Endometrium (tissue), 2 donors: ENCODE measurements at regions not wholly inside any gene's neighbourhood (a gene's known extent, or its start where the extent isn't known, plus 50 kb on each side); places are given as distances from the start of the nearest gene placed in this dataset.
"Not testable (repeated sequence)": the region's sequence is repeated elsewhere in the genome, so short reads cannot be mapped to it uniquely, and the experiment has no call there.

Experiments used
- FAIRE-seq: peaks from 2 replicates; lab custom pipeline; 2012; peaks lifted over from hg19 to GRCh38; lab: Jason Lieb, UNC
- donor health status: control.
- donor health status: control.

GRCh38 chr3:5694266-5694665, 506.8 kb downstream of the EDEM1 start:
- FAIRE-seq: no peak

DNA sequence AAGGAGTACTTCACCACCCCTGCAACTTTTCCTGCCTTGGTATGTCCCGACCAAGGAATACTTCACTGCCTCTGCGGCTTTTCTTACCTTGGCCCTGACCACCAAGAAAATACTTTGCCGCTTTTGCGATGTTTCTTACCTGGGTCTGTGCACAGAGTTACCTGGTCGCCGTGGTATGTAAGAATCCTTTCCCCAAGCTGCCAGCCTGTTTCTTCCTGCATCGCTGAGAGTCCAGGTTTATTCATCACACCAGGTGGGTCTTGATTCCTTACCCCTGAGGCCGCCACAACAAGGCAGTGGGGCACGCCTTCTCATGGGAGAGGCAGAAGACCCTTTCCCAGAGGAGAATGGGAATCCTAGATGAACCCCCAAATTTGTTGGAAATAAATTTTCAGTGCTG, 511.3 kb downstream of the EDEM1 start:
- no peak for FAIRE-seq

- no peak for FAIRE-seq
Observed at GRCh38 chr3:5699313-5699712, 511.8 kb downstream of the EDEM1 start.

- FAIRE-seq: no peak
Observed at GRCh38 chr3:5699811-5700210, 512.3 kb downstream of the EDEM1 start.

GRCh38 chr3:5701005-5701404, 513.5 kb downstream of the EDEM1 start:
- not testable (repeated sequence) for FAIRE-seq

GRCh38 chr3:5707794-5708193, 520.3 kb downstream of the EDEM1 start:
- FAIRE-seq: no peak

DNA sequence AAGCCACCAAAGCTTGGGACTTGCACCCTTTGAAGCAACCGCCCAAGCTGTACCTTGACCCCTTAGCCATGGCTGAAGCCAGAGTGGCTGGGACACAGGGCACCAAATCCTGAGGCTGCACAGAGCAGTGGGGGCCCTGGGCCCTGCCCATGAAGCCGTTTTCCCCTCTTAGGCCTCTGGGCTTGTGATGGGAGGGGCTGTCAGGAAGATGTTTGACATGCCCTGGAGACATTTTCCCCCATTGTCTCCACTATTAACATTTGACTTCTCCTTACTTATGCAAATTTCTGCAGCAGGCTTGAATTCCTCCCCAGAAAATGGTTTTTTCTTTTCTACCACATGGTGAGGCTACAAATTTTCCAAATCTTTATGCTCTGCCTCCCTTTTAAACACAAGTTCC, 522.2 kb downstream of the EDEM1 start:
- no peak for FAIRE-seq

GRCh38 chr3:5710718-5711117, 523.2 kb downstream of the EDEM1 start:
- no peak for FAIRE-seq

DNA sequence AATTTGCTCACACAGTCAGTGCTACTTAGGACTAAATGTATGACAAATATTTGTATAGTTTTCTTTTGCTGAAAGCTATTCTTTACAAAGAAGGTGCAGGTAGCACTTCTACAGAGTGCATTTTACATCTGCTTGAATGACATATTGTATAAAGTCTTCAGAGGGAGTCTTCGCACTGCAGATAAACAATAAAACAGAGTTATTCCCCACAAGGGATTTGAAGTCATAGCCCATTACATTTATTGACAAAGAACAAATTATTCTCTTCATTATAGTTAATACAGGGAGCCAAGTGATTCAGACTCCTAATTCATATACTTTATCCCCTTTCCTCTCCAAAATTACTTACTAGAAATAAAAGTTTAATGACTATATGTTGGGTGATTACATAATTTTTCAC, 529.7 kb downstream of the EDEM1 start:
- FAIRE-seq: no peak

DNA sequence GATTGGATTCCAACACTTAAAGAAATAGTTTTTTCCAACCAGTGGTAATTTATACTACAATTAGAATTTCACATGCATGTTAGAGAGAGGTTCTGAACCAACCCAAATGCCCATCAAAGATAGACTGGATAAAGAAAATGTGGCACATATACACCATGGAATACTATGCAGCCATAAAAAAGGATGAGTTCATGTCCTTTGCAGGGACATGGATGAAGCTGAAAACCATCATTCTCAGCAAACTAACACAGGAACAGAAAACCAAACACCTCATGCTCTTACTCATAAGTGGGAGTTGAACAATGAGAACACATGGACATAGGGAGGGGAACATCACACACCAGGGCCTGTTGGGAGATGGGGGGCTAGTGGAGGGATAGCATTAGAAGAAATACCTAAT, 532.2 kb downstream of the EDEM1 start:
- FAIRE-seq: not testable (repeated sequence)

- FAIRE-seq: no peak
Observed at GRCh38 chr3:5725801-5726200, 538.3 kb downstream of the EDEM1 start.

DNA sequence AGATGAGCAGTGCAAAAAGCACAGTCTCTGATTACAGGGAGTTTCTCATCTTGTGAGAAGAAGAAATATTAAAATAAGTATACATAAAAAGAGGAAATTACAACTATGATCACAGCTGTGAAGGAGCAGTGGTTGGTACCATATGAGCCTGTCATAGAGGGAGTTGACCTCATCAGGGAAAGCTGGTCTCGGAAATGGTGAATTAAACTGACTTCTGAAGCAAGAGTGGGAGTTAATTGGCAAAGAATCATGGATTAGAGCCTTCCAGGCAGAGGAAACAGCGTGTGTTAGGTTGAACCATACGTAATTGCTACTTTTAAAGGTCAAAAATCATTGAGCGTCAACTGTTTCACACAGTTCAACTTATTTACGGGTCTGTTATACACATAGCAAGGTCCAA, 539.1 kb downstream of the EDEM1 start:
- no peak for FAIRE-seq

DNA sequence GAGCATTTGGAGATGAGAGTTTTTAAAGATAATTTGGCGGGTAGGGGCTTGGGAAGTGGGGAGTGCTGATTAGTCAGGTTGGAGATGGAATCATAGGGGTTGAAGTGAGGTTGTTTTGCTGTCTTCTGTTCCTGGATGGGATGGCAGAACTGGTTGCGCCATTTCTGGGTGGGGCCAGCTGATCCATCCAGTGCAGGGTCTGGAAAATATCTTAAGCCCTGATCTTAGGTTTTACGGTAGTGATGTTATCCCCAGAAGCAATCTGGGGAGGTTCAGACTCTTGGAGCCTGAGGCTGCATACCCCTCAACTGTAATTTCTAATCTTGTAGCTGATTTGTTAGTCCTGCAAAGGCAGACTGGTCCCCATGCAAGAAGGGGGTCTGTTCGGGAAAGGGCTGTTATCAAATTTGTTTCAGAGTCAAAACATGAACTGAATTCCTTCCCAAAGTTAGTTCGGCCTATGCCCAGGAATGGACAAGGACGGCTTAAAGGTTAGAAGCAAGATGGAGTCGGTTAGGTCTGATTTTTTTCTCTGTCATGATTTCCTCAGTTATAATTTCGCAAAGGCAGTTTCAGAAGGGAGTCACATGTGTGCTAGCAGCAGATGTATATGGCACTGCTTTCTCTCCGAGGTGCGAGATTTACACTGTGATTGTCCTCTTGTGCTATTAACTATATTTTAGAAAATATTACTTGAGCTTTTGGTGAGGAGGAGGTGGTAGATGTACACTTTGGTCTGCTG, 540.4 kb downstream of the EDEM1 start:
- FAIRE-seq: no peak

GRCh38 chr3:5729852-5730251, 542.3 kb downstream of the EDEM1 start:
- FAIRE-seq: no peak

GRCh38 chr3:5731100-5731499, 543.6 kb downstream of the EDEM1 start:
- no peak for FAIRE-seq

DNA sequence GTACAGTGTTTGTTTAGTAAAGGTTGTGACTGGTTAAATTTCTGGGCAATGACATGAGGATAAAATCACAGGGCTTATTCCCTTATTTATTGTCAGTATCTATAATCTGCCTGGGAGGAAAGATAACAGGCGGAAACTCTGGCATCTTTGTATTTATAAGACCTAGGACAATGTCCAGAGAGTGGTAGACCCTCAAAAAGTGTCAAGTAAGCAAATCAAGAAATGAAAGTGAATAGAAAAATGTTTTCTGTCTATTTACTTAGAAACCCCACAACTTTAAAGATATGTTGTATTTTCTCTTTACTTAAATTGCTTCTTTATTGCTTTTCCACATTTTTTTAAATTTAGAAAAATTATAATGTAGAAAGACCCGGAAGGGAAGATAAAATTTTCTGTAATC, 544.6 kb downstream of the EDEM1 start:
- FAIRE-seq: no peak

DNA sequence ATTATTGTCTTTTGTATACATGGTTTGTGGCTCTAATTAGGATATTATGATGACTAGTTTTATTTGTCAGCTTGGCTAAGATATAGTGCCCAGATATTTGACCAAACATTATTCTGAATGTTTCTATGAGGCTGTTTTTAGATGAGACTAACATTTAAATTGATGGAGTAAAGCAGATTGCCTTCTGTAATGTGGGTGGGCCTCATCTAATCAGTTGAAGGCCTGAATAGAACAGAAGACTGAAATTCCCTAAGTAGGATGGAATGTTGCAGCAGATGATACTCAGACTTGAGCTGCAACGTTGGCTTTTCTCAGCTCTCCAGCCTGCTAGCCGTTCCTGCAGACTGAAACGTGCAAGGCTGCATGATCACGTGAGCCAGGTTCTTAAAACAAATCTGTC, 546.5 kb downstream of the EDEM1 start:
- no peak for FAIRE-seq

GRCh38 chr3:5735896-5736295, 548.4 kb downstream of the EDEM1 start:
- no peak for FAIRE-seq

GRCh38 chr3:5739299-5739935, 551.9 kb downstream of the EDEM1 start:
- FAIRE-seq: no peak

DNA sequence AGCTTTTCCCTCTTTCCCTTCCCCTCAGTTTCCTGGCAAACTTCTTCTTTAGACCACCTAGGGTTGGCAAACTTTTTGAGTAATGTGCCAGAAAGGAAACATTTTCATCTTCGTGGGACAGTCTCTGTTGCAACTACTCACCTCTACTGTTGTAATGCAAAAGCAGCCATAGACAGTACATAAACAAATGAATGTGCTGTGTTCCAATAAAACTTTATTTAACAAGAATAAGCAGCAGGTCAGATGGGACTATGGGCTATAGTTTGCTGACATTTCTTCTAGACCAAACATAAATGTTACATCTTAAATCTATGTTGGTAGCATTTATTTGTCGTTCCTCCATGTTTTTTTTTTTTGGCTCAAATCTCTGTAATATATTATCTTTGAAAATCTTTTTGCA, 552.4 kb downstream of the EDEM1 start:
- FAIRE-seq: no peak

- FAIRE-seq: no peak
Observed at GRCh38 chr3:5741017-5741416, 553.5 kb downstream of the EDEM1 start.

DNA sequence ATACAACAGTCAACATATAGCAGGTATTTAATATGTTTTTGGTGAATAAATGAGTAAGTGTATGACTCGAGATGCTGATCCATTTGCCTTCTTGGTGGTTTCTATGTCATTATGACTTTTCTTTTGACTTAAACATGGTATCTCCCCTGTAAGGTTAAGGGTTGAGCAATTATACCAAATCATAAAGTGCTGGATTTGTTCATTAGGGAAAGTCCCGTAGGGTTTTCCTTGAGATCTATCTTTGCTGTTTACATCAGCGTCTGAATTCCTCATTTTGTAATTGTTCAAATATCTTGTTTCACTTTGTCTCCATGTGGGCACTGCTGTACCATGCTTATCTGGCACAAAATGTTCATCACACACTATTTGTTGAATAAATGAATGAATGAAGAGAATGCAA, 562.6 kb downstream of the EDEM1 start:
- no peak for FAIRE-seq

- FAIRE-seq: no peak
Observed at GRCh38 chr3:5750874-5751640, 563.5 kb downstream of the EDEM1 start.
